GM18867 (cell line): ENCODE measurements at regions not wholly inside any gene's neighbourhood (a gene's known extent, or its start where the extent isn't known, plus 50 kb on each side); places are given as distances from the start of the nearest gene placed in this dataset.
A peak's percentile ranks its signal among the peaks of the same experiment; 100 is the strongest.
"Not testable (repeated sequence)": the region's sequence is repeated elsewhere in the genome, so short reads cannot be mapped to it uniquely, and the experiment has no call there.

Experiments
- ATAC-seq: cut with Tn5 transposase; IDR thresholded peaks from one replicate; pipeline ENCODE4 v1.9.1; 2021; ENCODE audit warnings: mild to moderate bottlenecking, moderate library complexity; ENCODE audit not compliant: unreplicated experiment

GRCh38 chr18:76307293-76307690 is 187.8 kb downstream of the ZNF516 start:
- ATAC-seq, result no peak

GRCh38 chr18:76306685-76307292 is 188.3 kb downstream of the ZNF516 start:
- no peak for ATAC-seq

GRCh38 chr18:76285866-76286265 is 209.2 kb downstream of the ZNF516 start:
- ATAC-seq, result no peak

GRCh38 chr18:76281565-76281964 is 213.5 kb downstream of the ZNF516 start:
- no peak for ATAC-seq

- no peak for ATAC-seq
These were observed 217.2 kb downstream of the ZNF516 start for GRCh38 chr18:76277801-76278200.

DNA sequence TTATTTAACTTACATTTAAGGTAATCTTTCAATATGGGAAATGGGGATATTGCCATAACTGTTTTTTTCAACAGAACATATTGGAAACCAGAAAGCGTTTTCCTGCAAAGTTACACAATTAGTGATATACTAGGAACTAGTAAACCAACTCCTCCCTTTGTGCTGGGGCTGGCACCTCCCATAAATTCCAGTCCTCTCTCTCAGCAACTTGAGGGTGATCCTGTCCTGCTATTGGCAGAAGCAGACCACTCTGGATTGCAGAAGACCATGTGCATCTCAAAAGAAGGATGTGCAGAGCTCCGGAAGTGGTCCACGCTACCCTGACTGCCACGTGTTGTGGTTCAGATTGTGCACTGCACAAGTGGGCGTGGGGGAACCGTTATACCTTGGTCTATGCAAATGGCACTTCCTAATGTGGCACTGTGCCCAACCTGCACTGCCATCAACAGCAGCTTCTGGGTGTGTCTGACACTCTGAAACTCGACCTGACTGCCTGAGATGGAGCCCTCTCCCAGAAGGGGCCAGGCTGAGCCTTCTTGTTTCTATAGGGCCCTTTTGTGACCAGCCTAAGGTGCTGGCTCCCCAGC is 219.2 kb downstream of the ZNF516 start:
- peak; percentile 56 for ATAC-seq

- no peak for ATAC-seq
These were observed 220.4 kb downstream of the ZNF516 start for GRCh38 chr18:76274468-76275289.

DNA sequence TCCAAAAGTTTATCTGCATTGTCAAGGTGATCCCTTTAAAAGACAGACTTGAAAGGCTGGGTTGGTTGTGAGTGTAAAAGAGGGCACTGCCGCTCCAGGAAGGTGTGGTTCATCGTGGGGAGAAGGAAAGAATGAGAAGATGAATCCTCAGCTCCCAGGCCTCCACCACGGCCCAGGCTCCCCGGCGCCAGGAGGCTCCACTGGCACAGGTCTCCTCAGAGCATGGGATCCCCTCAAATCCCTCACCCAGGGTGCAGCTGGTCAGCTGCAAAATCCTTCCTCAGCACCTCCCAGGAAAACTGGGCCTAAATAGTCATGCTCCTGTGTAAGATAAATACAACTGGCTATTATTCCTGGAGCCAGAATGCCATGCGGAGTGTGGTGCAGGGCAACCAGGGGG is 221.1 kb downstream of the ZNF516 start:
- ATAC-seq, result no peak

DNA sequence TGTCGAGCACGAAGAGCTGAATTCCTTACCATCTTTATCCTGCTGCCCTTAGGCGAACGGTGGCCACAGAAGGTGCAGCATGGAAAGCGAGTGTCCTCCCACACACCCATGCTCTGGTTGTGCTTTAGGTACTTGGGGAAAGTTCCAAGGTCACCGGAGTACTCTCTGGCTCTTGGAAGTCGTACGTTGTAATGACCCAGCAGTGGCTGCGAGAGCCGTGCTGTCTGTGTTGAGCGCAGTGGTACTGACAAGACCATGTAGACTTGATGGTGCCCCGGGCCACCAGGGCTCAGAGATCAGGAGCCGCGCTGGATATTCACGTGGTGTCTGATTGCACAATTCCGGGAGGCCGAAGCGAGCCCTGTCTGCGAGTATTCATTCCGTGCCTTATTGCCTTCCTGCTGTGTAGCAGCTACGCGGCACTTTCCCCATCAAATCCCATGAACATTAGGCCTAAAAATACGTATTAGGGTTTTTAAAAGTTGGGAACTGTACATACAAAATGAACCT is 222.0 kb downstream of the ZNF516 start:
- no peak for ATAC-seq

DNA sequence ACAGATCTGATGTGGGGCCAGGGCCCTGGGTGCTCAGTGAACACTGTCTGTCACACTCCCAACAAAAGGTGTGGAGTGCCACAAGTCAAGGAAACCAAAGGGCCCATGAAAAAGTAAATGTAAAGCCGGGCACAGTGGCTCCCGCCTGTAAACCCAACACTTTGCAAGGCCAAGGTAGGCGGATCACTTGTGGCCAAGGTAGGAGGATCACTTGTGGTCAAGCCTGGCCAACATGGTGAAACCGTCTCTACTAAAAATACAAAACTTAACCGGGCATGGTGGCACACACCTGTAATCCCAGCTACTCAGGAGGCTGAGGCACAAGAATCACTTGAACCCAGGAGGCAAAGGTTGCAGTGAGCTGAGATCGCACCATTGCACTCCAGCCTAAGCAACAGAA is 227.6 kb downstream of the ZNF516 start:
- not testable (repeated sequence) for ATAC-seq

DNA sequence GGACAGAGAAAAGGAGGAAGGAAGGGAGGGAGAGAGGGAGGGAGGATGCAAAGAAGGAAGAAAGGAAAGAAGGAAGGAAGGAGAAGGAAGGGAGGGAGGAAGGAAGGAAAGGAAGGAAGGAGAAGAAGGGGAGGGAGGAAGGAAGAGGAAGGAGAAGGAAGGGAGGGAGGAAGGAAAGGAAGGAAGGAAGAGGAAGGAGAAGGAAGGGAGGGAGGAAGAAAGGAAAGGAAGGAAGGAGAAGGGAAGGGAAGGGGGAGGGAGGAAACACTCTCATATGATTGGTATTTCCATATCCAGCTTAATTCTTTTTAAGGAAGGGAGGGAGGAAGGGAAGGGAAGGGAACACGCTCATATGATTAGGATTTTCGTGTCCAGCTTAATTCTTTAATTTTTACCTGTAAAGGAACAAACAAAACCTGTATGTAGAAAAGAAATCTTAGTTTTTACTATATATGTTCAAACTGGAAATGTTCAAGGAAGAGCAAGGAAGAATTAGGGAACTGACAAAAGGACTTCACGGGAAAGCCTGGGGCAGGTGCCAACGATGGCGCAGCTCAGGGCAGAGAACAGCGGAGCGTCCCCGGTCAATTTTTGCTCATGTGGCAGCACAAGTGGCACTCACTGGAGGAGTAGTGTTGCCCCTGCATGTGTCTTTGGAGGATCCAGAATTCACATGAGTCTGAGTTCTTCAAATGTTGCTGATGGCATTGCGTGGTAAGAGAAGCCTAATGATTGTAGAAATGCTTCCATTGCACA is 228.6 kb downstream of the ZNF516 start:
- no peak for ATAC-seq

DNA sequence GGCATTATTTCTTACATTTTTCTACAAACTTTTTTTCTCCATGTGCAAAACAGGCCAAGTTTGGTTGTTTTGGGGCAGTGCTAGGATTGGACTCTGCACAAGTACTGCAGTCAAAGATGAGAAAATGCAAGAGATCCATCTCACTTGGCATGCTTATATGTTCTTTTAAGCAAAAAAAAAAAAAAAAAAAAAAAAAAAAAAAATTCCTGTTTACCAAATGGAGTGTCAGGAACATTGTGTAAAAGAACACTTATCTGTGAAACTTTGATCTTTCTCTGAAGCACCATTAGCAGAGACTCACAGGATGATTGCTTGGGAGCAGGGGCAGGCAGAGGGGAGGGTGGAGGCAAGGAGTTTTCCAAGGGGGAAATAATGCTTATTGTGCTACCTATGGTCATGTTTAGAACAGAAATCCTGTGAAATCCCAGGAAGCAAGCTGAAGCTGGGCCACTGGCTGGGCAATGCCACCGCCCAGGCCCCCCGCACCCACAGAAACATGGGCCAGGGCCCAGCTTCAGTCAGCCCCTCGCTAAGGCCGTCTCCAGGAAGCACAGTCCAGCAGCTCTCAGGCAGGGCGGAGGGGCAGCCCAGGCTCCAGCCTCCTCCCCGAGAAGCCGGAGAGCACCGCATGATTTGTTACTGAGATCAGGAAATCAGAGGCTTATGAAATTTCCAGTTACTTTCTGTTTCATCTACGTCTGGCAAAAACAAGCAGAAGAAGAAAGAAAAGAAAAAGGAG is 229.4 kb downstream of the ZNF516 start:
- no peak for ATAC-seq

- ATAC-seq, result no peak
These were observed 230.2 kb downstream of the ZNF516 start for GRCh38 chr18:76264876-76265250.

DNA sequence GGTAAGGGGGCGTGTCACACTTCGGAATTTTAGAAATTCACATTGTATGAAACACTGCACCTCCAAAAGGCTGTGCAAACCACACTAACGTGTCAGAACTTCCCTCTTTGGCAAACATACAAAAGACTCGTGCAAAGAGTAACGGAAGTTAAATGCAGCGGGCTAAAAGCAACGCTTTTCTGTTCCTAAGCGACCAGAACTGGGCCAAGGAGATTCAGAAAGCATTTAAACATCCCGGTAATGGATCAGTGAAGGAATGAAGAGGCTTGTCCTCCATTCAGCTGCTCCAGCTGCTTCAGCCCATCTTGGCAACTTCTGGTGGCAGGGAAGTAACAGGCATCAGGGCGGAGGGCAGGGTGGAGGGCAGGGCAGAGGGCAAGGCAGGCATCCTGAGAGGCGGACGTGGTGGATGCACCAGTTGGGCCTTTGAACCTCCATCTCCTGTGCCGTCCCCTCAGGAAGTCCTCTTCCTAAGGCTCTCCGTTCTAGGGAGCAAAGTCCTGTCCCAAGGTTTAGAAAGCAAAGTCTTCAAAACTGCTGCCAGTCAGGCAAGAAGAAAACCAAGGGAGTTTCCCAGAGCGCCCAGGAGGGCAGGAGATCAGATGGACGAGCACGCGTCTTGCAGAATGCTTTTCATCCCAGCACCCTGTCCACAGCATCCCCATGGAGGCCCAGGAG is 230.7 kb downstream of the ZNF516 start:
- no peak for ATAC-seq

DNA sequence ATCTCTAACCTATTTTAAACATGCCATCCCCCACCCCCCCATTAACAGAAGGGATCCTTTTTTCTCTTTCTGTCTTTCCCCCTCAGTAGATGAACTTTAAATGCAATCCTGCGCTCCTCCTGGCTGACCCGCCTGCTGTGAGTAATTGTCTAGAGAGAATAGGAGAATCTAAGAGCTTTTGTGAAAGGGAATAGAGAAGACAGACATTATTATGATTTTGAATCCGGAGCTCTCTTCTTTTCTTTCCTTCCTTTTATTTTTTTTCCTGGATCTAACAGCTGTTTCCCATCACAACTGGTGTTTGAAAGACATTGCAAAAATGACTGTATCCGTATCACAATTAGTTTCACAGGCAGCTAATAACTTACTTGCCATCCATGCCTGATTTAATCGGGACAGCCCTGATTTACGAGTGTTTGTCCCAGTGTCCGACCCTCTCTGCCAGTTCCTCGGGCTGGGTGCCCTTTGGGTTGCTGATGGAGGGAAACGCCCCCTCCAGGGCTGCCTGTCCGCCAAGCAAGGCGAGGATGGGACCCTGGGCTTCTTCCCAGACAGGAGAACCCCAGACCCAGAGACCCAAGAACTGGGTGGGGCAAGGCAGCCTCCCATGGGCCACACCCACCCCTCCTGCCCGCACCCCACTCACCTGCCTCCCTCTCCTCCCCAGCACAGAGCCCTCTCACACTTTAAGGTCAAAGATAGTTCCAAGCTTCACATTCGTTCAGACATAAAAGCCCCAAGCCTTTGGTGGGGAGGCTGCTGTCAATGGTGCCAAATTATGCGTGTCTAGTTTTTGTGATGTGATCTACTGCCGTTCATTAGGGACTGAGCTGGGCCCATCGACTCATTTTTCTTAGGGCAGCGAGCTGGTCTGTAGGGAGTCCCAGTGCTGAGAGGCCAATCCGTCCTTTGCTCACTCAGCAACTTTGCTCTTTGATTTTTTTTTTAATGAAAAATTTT is 231.7 kb downstream of the ZNF516 start:
- no peak for ATAC-seq

GRCh38 chr18:76260941-76261472 is 234.0 kb downstream of the ZNF516 start:
- no peak for ATAC-seq

DNA sequence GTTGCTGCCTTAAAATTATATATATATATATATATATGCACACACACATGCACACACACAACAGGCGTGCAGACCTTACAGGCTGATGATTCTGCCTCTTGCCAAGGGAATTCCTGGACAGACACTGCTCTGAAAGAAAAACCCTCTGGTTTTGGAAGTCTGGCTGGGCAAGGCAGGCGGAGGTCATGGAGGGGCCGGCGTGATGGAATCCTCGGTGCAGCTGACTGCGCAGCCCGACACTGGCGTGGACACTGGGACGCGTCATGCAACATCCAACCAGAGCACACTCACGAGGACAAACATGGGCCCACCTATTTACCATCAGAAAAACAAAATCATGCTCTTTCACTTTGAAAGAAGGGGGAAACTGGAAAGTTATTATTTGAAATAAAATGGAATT is 235.3 kb downstream of the ZNF516 start:
- ATAC-seq, result no peak

GRCh38 chr18:76259096-76259495 is 235.9 kb downstream of the ZNF516 start:
- ATAC-seq, result no peak

GRCh38 chr18:76258209-76258608 is 236.8 kb downstream of the ZNF516 start:
- ATAC-seq, result no peak
